ENCODE measurements at regions not wholly inside any gene's neighbourhood (a gene's known extent, or its start where the extent isn't known, plus 50 kb on each side); places are given as distances from the start of the nearest gene placed in this dataset.

GRCh38 chrX:22467571-22467970 lies 194.9 kb downstream of the CBLL2 start:
- Histone ChIP-seq H3K14ac (ENCODE audit: insufficient read depth, low read length) (no peak overlapping the region), H2BK120ac (ENCODE audit: low read depth, low read length, poor library complexity, severe bottlenecking) (no peak overlapping the region), H2BK15ac (ENCODE audit: low read depth, low read length) (no peak overlapping the region), H3T11ph (ENCODE audit: low read length) (no peak overlapping the region), H2BK20ac (ENCODE audit: low read depth, low read length, poor library complexity, severe bottlenecking) (no peak overlapping the region), H4K5ac (ENCODE audit: insufficient read length, low read depth, low read length) (no peak overlapping the region), H3K9ac (ENCODE audit: extremely low read depth, insufficient read length, low read length) (no peak overlapping the region), H3K23me2 (ENCODE audit: insufficient read length, low read depth, low read length, poor library complexity, severe bottlenecking) (no peaks in the 10 kb centered on the region), H3K4me2 (ENCODE audit: insufficient read depth, insufficient read length, low read length) (no peak overlapping the region), H3K27me3 (ENCODE audit: insufficient read depth, low read length) (no peaks in the 10 kb centered on the region), H4K91ac (ENCODE audit: insufficient read length, low read depth, low read length) (no peak overlapping the region), H3K79me2 (ENCODE audit: insufficient read depth, low read length) (no peaks in the 10 kb centered on the region), H4K8ac (replicated peaks; ENCODE audit: insufficient read length, low read depth, low read length) (no peak overlapping the region), H3K23ac (ENCODE audit: insufficient read length, low read depth, low read length) (no peak overlapping the region), H2AK5ac (ENCODE audit: insufficient read length, low read length) (no peak overlapping the region), H3K18ac (ENCODE audit: insufficient read length, low read depth, low read length) (no peak overlapping the region), H3K4ac (ENCODE audit: low read depth, low read length) (no peak overlapping the region), H3K27ac (ENCODE audit: insufficient read length, low read depth, low read length) (no peak overlapping the region), H2BK5ac (ENCODE audit: insufficient read length, low read length) (no peak overlapping the region), H2AFZ (ENCODE audit: low read length) (no peak overlapping the region), H3K4me1 (ENCODE audit: insufficient read depth, low read length) (no peaks in the 10 kb centered on the region), H3K9me3 (ENCODE audit: control insufficient read depth, low read depth, low read length) (no peaks in the 10 kb centered on the region), H3K56ac (ENCODE audit: insufficient read length, low read depth, low read length) (no peak overlapping the region), H2BK12ac (ENCODE audit: insufficient read length, low read depth, low read length) (no peak overlapping the region), H4K20me1 (ENCODE audit: control insufficient read depth, insufficient read depth, insufficient read length) (no peaks in the 10 kb centered on the region), H3K79me1 (ENCODE audit: insufficient read depth, low read depth, low read length, poor library complexity, severe bottlenecking) (no peaks in the 10 kb centered on the region)
- Mint-ChIP-seq H3K4me3 (no peak overlapping the region), H3K9me3 (peaks cover 4 to 24% of the 10 kb centered on the region in 2 experiments; a peak in 4 of 5 replicates), H3K4me1 (peaks cover 4 to 6% of the 10 kb centered on the region in 2 experiments), H3K36me3 (ENCODE audit: insufficient read depth in 1 of 3, low read depth in 3 of 3) (no peaks in the 10 kb centered on the region), H3K27ac (no peak overlapping the region), H3K27me3 (ENCODE audit: low read depth) (no peaks in the 10 kb centered on the region)
- TF ChIP-seq CTCF (conservative IDR thresholded peaks at IDR 0.05), result no peak
- no peak for DNase-seq
- WGBS (ENCODE audit: extremely low coverage, insufficient read length, low lambda C conversion rate), result no CpG with 5 or more reads among the region's 2 CpGs
